ENCODE measurements at regions not wholly inside any gene's neighbourhood (a gene's known extent, or its start where the extent isn't known, plus 50 kb on each side); places are given as distances from the start of the nearest gene placed in this dataset.

DNA sequence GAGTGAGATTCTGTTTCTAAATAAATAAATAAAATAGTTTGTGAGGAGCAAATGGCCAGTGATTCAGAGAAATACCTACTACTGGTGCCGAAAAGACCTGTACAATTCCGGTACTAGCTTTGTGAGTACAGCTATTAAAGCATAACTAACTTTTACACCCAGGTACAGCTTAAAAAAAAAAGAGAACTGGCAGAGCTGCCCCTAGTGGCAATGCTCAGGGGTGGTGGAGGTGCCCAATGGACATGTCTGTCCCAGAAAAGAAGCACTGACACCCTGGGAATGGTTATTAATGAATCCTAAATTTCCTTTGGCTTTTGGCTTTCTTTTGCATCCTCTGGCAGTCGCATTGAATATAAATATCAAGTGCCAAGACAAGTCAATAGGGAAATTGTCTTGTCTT lies 87.0 kb downstream of the LIPG start:
- intact Hi-C loops (cut with micrococcal nuclease) (loop anchor here (5.0 kb wide), 2 partner anchors 38 to 87 kb away; partner anchors contain the start of gene LIPG), dilution Hi-C loops (cut with MboI; ENCODE audit: extremely low pct_ligation_motif_present, low sequenced_read_pairs) (no loop called here)
- Histone ChIP-seq H3K79me2 (ENCODE audit: control insufficient read depth, insufficient read depth, low read length) (no peaks in the 10 kb centered on the region), H4K20me1 (replicated peaks; ENCODE audit: control insufficient read depth, extremely low read depth, insufficient read depth, low read length) (no peaks in the 10 kb centered on the region), H3K9ac (replicated peaks; ENCODE audit: extremely low read depth, insufficient read depth, low read length) (no peak overlapping the region), H3K4me2 (ENCODE audit: insufficient read depth, low read length) (no peak overlapping the region), H3K27me3 (ENCODE audit: control insufficient read depth in 2 of 2, insufficient read depth in 2 of 2, low read length in 2 of 2) (no peaks in the 10 kb centered on the region), H3K4me1 (ENCODE audit: control insufficient read depth, extremely low read depth, insufficient read depth, low read length) (peaks cover 10% of the 10 kb centered on the region), H3K4me3 (replicated peaks in 1 of 3; ENCODE audit: insufficient read depth in 1 of 3, low read depth in 1 of 3, low read length in 3 of 3) (no peak overlapping the region), H2AFZ (ENCODE audit: low read depth, low read length) (no peak overlapping the region), H3K36me3 (ENCODE audit: control insufficient read depth in 2 of 2, extremely low read depth in 1 of 2, insufficient read depth in 2 of 2, low read length in 2 of 2) (no peaks in the 10 kb centered on the region), H3K9me3 (replicated peaks; ENCODE audit: control insufficient read depth, insufficient read depth, low read length) (no peaks in the 10 kb centered on the region), H3K27ac (ENCODE audit: insufficient read depth, low read depth, low read length) (no peak overlapping the region), H3K9me1 (replicated peaks; ENCODE audit: control insufficient read depth, extremely low read depth, insufficient read depth, low read length) (no peaks in the 10 kb centered on the region)
- peak; percentile 12 for FAIRE-seq
- BruUV-seq (replicated peaks): no TSS peak
- POLR2A ChIA-PET: no interaction called here
- DNase-seq (ENCODE audit: low read depth, low spot score): no peak
- TF ChIP-seq MYC (IDR thresholded peaks at IDR 0.05; ENCODE audit: low read depth, low read length): no peak
- no peak for TF ChIP-seq JUN (IDR thresholded peaks at IDR 0.05; ENCODE audit: borderline replicate concordance, insufficient read depth, insufficient read length, low read depth)
- peak; percentile 6 to 10 for TF ChIP-seq CTCF (IDR thresholded peaks at IDR 0.05; ENCODE audit: extremely low read depth in 1 of 2, insufficient read depth in 1 of 2, low read depth in 1 of 2, low read length in 2 of 2)
- no peak for TF ChIP-seq POLR2A (IDR thresholded peaks at IDR 0.05; ENCODE audit: low read depth, low read length)
- no peak for TF ChIP-seq EZH2 (IDR thresholded peaks at IDR 0.05; ENCODE audit: borderline replicate concordance, low read depth, low read length, severe bottlenecking)
- CTCF ChIA-PET: interaction anchor here (1.3 to 1.5 kb wide), 2 partner anchors 81 to 210 kb away, joined by 4 to 5 read pairs; no protein-coding TSS in a partner anchor
